NCI-H345 treated with DMSO at 0.1 percent for 48 hours (cell line): ENCODE measurements at regions not wholly inside any gene's neighbourhood (a gene's known extent, or its start where the extent isn't known, plus 50 kb on each side); places are given as distances from the start of the nearest gene placed in this dataset.

Experiments used
- DNase-seq: peaks from one replicate; lab custom pipeline; 2025; ENCODE audit not compliant: unreplicated experiment; lab: John Stamatoyannopoulos, UW

- no peak for DNase-seq
Observed at GRCh38 chr4:107255114-107255513, 219.0 kb upstream of the DKK2 start.

GRCh38 chr4:107253579-107254068 lies 217.5 kb upstream of the DKK2 start:
- no peak for DNase-seq

- DNase-seq, result no peak
Observed at GRCh38 chr4:107253090-107253489, 217.0 kb upstream of the DKK2 start.

- DNase-seq, result no peak
Observed at GRCh38 chr4:107252571-107252970, 216.5 kb upstream of the DKK2 start.

- no peak for DNase-seq
Observed at GRCh38 chr4:107248571-107248970, 212.5 kb upstream of the DKK2 start.

GRCh38 chr4:107247738-107248137 lies 211.6 kb upstream of the DKK2 start:
- DNase-seq, result no peak

- DNase-seq, result no peak
Observed at GRCh38 chr4:107246761-107247160, 210.6 kb upstream of the DKK2 start.

GRCh38 chr4:107243141-107243781 lies 207.1 kb upstream of the DKK2 start:
- DNase-seq, result no peak

GRCh38 chr4:107220976-107221375 lies 184.9 kb upstream of the DKK2 start:
- no peak for DNase-seq

- no peak for DNase-seq
Observed at GRCh38 chr4:107219681-107220080, 183.6 kb upstream of the DKK2 start.

GRCh38 chr4:107216379-107216778 lies 180.3 kb upstream of the DKK2 start:
- DNase-seq, result no peak

GRCh38 chr4:107215222-107215621 lies 179.1 kb upstream of the DKK2 start:
- DNase-seq, result no peak

GRCh38 chr4:107213880-107214279 lies 177.8 kb upstream of the DKK2 start:
- DNase-seq, result no peak

- no peak for DNase-seq
Observed at GRCh38 chr4:107213410-107213809, 177.3 kb upstream of the DKK2 start.

GRCh38 chr4:107212565-107212964 lies 176.5 kb upstream of the DKK2 start:
- DNase-seq, result no peak

- DNase-seq, result no peak
Observed at GRCh38 chr4:107210450-107211239, 174.5 kb upstream of the DKK2 start.

- DNase-seq, result no peak
Observed at GRCh38 chr4:107203733-107204132, 167.6 kb upstream of the DKK2 start.

- no peak for DNase-seq
Observed at GRCh38 chr4:107202744-107203143, 166.6 kb upstream of the DKK2 start.

- no peak for DNase-seq
Observed at GRCh38 chr4:107197121-107197520, 161.0 kb upstream of the DKK2 start.

- no peak for DNase-seq
Observed at GRCh38 chr4:107196312-107196711, 160.2 kb upstream of the DKK2 start.

- DNase-seq, result no peak
Observed at GRCh38 chr4:107194005-107194404, 157.9 kb upstream of the DKK2 start.

- no peak for DNase-seq
Observed at GRCh38 chr4:107192601-107193000, 156.5 kb upstream of the DKK2 start.

- no peak for DNase-seq
Observed at GRCh38 chr4:107187091-107187490, 151.0 kb upstream of the DKK2 start.
